Thoracic aorta (tissue), 2 donors: ENCODE measurements at regions not wholly inside any gene's neighbourhood (a gene's known extent, or its start where the extent isn't known, plus 50 kb on each side); places are given as distances from the start of the nearest gene placed in this dataset.

ENCODE experiments used
- ATAC-seq: fragments of 150-250 bp; one replicate; pipeline ENCODE4 v1.8.0; 2017; ENCODE audit warnings: low read depth; ENCODE audit not compliant: insufficient number of reproducible peaks, low FRiP score
- DNase-seq: peaks from one replicate; pipeline ENCODE4 v3.0.0-alpha.2; 2020; ENCODE audit warnings: low spot score
- H3K27ac ChIP-seq, 2 donors: fragments of 200-600 bp; sonication (generic); 1 replicate in 1 of 2; 2 replicates in 1 of 2; pipeline ENCODE4 v1.5.1; 2016; ENCODE audit warnings: mild to moderate bottlenecking in 2 of 2, moderate library complexity in 2 of 2
- H3K27me3 ChIP-seq: fragments of 200-600 bp; sonication (generic); replicated peaks from 2 replicates; pipeline ENCODE4 v1.6.0; 2016; ENCODE audit warnings: mild to moderate bottlenecking; ENCODE audit not compliant: insufficient read depth
- H3K36me3 ChIP-seq: fragments of 200-600 bp; sonication (generic); one replicate; pipeline ENCODE4 v1.5.1; 2016
- H3K4me1 ChIP-seq, 2 donors: fragments of 200-600 bp; sonication (generic); 1 replicate in 1 of 2; 2 replicates in 1 of 2; pipeline versions ENCODE4 v1.5.1 to v1.6.0; 2016; ENCODE audit warnings: low read depth in 2 of 2, mild to moderate bottlenecking in 1 of 2; ENCODE audit not compliant: control insufficient read depth in 1 of 2
- H3K4me3 ChIP-seq: fragments of 200-600 bp; sonication (generic); 2 replicates; pipeline ENCODE4 v1.5.1; 2016; ENCODE audit warnings: mild to moderate bottlenecking
- H3K9me3 ChIP-seq: fragments of 200-600 bp; sonication (generic); 2 replicates; pipeline ENCODE4 v1.5.1; 2016
- TF ChIP-seq, protein P1 (sequence below): fragments of 200-600 bp; sonication (generic); IDR thresholded peaks from one replicate; pipeline ENCODE4 v1.5.1; 2019; ENCODE audit warnings: antibody characterized with exemption

DNA sequence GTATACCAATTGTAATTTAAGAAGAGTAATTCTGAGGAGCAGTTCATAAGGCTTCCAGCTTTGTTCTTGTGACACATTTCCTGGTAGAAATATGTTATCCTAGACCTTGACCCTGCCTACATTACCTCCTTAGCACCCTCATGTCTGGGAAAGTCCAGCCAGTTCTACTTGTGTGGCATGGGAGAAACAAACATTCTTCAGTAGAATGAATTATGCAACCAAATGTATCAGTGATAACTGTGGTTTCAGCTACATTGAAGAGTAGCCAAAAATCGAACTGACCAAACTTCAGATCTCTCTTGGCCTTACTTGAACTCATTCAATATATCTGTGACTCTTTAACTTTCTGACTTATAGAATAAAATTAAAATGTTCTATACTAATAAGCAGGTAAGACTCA lies 308.1 kb upstream of the LYPLAL1 start:
- Histone ChIP-seq H3K27me3 (no peaks in the 10 kb centered on the region), H3K9me3 (no peaks in the 10 kb centered on the region), H3K36me3 (no peaks in the 10 kb centered on the region), H3K4me3 (no peak overlapping the region), H3K27ac (no peak overlapping the region), H3K4me1 (no peaks in the 10 kb centered on the region)
- DNase-seq (no peak), ATAC-seq (no peak)
- TF ChIP-seq, protein P1, sequence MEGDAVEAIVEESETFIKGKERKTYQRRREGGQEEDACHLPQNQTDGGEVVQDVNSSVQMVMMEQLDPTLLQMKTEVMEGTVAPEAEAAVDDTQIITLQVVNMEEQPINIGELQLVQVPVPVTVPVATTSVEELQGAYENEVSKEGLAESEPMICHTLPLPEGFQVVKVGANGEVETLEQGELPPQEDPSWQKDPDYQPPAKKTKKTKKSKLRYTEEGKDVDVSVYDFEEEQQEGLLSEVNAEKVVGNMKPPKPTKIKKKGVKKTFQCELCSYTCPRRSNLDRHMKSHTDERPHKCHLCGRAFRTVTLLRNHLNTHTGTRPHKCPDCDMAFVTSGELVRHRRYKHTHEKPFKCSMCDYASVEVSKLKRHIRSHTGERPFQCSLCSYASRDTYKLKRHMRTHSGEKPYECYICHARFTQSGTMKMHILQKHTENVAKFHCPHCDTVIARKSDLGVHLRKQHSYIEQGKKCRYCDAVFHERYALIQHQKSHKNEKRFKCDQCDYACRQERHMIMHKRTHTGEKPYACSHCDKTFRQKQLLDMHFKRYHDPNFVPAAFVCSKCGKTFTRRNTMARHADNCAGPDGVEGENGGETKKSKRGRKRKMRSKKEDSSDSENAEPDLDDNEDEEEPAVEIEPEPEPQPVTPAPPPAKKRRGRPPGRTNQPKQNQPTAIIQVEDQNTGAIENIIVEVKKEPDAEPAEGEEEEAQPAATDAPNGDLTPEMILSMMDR = no peak

GRCh38 chr1:218866507-218866906 lies 307.2 kb upstream of the LYPLAL1 start:
- TF ChIP-seq, protein P1 = no peak
- ATAC-seq (no peak), DNase-seq (no peak)
- Histone ChIP-seq H3K27me3 (no peaks in the 10 kb centered on the region), H3K9me3 (no peaks in the 10 kb centered on the region), H3K36me3 (no peaks in the 10 kb centered on the region), H3K27ac (no peak overlapping the region), H3K4me3 (no peak overlapping the region), H3K4me1 (no peaks in the 10 kb centered on the region)

DNA sequence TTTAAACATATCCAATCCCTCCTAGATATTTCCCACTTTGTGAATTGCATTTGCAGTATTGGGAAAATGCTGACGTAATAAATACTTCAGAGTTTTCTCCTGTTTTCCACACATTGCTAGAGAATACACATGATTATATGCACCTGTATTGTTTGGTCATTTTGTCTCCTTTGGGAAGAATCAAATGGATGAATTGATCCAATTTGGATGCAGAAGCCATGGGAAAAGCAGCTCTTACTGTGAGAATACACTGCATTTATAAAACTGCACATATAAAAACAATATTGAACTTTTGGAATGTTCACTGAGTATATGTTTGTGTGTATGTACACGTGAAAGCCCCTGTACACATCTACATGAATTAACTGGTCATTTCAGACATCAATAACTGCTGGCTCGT lies 306.6 kb upstream of the LYPLAL1 start:
- H3K27ac ChIP-seq = no peak overlapping the region
- ATAC-seq = no peak
- no peaks in the 10 kb centered on the region for H3K9me3 ChIP-seq
- TF ChIP-seq, protein P1 = no peak
- no peaks in the 10 kb centered on the region for H3K36me3 ChIP-seq
- no peak for DNase-seq
- H3K27me3 ChIP-seq = no peaks in the 10 kb centered on the region
- H3K4me3 ChIP-seq = no peak overlapping the region
- no peaks in the 10 kb centered on the region for H3K4me1 ChIP-seq

GRCh38 chr1:218867941-218868626 lies 305.6 kb upstream of the LYPLAL1 start:
- Histone ChIP-seq H3K27me3 (no peaks in the 10 kb centered on the region), H3K27ac (no peak overlapping the region), H3K36me3 (no peaks in the 10 kb centered on the region), H3K4me1 (no peaks in the 10 kb centered on the region), H3K4me3 (no peak overlapping the region), H3K9me3 (no peaks in the 10 kb centered on the region)
- ATAC-seq (no peak), DNase-seq (no peak)
- TF ChIP-seq, protein P1 = no peak

DNA sequence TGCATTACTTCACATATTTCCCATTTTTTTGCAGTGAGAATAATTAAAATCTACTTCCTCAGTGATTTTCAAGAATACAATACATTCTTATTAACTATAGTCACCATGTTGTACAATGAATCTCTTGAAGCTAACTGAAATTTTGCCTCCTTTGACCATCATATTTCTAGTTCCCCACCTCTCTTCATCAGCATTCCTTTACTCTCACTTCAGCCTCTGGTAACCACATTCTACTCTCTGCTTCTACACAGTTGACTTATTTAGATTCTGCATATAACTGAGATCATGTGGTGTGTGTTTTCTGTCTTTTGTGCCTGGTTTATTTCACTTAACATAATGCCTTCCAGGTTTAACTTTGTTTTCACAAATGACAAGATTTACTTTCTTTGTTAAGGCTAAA lies 304.4 kb upstream of the LYPLAL1 start:
- Histone ChIP-seq H3K4me3 (no peak overlapping the region), H3K9me3 (no peaks in the 10 kb centered on the region), H3K36me3 (no peaks in the 10 kb centered on the region), H3K27ac (no peak overlapping the region), H3K4me1 (no peaks in the 10 kb centered on the region), H3K27me3 (no peaks in the 10 kb centered on the region)
- ATAC-seq = no peak
- TF ChIP-seq, protein P1 = no peak
- DNase-seq = no peak
